COLO668 (cell line): ENCODE measurements at regions not wholly inside any gene's neighbourhood (a gene's known extent, or its start where the extent isn't known, plus 50 kb on each side); places are given as distances from the start of the nearest gene placed in this dataset.
"Not testable (repeated sequence)": the region's sequence is repeated elsewhere in the genome, so short reads cannot be mapped to it uniquely, and the experiment has no call there.

Experiments used
- DNase-seq: peaks from one replicate; lab custom pipeline; 2025; ENCODE audit not compliant: unreplicated experiment; lab: John Stamatoyannopoulos, UW

DNA sequence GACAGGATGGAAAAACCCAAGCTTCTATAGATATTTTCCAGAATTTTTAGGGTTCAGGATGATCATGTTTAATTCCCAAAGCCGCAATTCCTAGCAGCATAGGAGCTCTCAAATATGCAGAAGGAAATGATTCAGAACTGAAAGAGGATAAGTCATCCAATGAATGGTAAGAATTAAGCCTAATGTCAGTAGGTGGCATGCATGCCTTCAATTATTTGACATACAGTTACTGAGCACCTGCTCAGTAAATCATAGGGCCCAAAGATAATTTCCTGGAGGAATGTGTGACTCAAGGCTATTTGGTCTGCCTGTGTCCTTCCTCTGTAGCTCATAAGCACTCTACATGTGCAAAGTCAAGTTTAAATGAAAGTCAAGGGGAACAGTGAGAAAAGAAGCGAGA, 116.8 kb upstream of the SLC38A4 start:
- DNase-seq, result no peak

DNA sequence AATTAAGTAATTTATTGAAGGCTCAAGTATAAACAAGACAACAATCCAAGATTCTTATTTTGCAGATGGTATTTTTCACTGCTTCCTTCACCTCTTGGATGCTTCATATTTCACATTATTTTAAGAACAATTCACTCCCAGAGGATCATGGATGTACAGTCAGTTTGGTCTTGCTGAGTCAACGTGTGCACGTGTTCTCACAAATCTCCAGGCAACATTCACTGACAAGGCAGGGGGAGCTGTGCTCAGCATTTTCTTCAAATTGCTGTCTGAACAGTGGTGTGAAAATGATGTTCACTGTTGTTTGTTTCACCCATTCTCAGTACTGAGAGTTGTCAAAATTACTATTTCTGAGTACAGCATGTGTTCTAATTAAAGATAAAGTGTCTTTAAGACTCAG, 118.3 kb upstream of the SLC38A4 start:
- DNase-seq, result no peak

DNA sequence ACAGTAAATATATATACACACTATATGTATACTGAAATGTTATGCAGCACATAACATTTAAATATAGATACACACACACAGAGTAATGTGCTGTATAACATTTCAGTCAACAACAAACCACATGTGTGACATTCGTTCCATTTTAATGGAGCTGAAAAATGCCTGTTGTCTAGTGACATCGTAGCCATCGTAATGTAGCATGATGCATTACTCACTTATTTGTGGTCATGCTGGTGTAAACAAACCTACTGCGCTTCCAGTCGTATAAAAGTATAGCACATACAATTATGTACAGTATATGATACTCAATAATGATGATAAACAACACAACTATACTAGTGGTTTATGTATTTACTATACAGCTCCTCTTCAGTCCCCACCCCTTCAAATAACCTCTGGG, 119.0 kb upstream of the SLC38A4 start:
- DNase-seq, result no peak

DNA sequence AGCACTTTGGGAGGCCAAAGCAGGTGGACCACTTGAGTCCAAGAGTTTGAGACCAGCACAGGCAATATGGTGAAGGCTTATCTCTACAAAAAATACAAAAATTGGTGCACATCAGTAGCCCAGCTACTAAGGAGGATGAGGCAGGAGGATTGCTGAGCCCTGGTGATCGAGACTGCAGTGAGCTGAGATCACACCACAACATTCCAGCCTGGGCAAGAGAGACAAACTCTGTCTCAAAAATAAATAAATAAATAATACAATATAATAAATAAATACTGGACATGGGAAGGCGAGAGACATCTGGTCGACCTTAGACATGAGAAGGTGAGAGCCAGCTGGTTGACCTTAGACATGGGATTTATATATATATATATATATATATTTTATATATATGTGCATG, 119.8 kb upstream of the SLC38A4 start:
- DNase-seq, result no peak

DNA sequence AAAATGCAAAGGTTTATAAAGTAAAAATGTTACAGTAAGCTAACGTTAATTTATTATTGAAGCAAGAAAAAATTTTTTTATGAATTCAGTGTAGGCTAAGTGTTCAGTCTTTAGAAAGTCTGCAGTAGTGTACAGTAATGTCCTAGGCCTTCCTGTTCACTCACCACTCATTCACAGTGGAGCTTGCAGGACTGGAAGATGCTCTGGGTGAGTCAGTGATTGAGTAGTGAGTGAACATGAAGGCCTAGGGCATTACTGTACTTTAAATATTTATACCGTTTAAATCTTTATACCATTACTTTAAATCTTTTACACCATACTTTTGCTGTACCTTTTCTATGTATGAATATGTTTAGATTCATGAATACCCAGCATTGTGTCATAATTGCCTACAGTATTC, 120.3 kb upstream of the SLC38A4 start:
- DNase-seq, result no peak

DNA sequence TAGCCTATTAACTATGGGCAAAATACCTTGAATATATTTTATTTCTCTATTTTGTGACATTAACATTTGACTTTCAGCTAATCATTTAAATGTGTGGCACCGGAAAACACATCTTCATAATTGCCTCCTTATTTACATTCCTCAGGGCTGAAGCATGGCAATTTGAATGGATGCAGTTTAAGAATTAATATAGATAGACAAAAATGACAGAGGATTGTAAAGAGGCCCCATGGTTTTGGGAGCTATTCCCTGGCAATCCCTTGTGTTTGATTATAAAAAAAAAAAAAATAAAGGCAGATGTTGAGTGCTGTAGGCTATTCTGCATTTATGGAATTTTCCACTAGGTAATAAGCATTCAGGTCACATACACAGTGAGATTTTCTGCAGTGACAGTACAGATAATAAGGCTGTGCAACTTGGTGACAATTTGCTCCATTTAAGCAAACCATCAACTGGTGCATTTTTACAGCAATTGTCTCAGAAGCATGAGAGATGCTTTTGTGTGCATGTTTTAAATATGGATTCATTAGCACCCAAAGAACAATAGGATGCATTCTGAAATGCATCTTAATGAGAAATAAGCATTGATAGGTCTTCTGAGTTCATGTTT, 123.2 kb upstream of the SLC38A4 start:
- no peak for DNase-seq

DNA sequence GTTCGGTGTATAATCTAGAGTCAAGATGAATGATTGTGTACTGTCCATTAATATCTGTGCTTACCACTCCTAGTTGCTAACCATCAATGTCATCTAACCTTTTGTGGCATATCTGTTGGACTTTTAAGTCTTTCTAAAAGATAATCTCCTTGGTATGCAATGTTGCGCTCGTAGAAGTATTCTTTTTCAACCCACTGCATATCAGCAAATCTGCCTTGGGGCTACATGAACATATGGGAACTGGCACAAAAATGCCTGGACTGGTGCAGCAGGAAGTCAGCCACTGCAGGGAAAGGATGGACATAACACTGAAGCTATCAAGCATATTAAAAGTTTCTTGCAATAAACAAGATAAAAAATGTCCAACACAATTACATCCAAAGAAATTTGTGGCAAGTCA, 124.3 kb upstream of the SLC38A4 start:
- no peak for DNase-seq

DNA sequence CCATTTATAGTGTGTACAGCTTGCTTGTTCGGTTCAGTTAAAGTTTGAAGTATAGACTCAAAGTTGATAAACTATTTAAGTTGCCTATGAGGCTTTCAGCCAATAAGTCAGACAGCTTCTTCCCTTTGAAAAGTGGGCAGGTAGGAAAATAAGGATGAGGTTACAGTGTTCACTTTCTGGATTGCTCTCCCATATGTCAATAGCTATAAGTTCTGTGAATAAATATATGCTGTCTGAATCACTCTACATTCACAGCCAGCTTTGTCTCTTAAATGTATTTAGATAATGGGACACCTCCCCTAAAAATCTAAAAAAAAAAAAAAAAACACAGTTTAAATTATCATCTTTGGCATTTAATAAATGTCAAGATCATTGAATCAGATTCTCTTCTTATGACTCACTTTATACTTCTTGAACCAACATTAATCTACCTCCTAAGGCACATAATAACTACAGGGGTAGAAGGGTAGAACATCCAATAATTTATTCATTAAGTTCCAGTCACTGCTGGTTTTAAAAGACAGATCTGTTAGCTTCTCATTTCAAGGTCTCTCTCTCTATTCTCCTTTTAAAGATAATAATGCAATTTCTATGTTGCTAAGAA, 126.4 kb upstream of the PCED1B start:
- no peak for DNase-seq

DNA sequence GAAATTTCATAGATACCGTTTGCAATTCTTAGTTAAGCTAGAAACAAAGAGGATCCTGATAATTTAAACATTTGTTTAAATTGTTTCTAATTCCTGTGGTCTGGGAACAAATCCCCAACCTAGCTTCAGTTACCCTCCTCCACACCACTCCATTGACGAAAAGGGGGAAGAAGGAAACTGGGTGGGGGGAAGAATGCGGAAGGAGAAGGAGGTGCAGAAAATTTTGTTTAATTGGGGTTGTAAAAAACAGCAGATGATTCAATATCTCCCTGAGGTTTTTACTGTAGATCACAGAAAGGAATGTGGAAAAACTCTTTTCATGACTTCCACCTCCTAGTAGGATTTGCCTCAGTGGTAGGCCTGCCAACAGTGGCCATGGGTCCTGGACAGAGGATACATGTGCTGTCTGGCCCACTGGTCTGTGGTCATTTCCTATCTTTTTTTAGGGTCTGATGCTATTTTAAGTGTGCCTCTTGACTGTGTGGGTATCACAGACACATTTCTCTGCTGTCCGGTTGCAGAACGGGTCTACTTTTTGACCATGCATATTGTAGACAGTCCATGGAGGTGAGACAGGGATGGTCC, 122.9 kb upstream of the PCED1B start:
- no peak for DNase-seq

DNA sequence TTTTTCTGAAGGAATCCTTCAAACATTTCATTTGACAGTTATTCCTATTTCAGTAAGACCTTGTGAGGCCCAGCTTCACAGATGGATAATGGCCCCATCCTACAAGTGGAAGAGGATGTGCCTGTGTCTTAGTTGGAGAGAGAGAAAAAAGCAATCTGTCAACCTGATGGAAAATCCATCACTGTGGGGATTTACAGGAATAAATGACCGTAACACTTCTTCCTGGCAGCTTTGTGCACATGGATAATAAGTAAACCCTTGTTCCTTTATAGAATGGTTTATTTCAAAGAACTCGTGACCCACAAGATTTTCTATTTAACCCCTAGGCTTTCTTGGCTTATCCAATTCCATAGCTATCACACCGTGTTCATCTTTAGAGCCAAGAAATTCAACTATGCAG, 121.4 kb upstream of the PCED1B start:
- DNase-seq, result no peak

DNA sequence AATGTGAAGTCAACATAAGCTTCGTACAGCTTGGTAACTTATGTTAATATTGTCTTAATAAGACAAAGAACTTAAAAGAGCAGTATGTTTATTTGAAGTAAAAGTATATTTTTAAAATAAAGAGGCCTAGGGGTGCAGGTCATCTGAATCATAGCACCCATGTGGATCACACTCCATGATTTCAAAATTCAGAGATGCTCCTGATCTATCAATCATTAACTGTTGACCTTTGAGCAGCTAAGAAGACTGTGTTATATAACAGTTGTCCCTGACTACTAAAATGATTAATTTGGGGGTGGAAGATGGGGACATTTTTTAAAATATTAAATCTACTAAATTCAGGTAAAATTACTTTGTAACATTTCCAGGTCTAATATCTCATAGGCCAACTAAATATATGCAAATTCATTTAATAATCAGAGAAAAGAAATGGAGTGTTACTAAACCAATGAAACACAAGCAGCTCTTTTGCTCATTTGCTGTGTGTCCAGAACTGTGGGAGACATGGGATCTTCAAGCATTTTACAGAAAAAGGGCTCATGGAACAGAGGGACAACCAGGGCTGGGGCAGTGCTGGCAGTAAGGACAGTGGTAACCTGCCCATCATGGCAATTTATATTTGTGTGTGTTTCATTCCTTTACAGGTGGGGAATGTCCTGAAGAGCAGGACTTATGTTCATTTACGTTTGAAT, 120.7 kb upstream of the PCED1B start:
- DNase-seq, result no peak

DNA sequence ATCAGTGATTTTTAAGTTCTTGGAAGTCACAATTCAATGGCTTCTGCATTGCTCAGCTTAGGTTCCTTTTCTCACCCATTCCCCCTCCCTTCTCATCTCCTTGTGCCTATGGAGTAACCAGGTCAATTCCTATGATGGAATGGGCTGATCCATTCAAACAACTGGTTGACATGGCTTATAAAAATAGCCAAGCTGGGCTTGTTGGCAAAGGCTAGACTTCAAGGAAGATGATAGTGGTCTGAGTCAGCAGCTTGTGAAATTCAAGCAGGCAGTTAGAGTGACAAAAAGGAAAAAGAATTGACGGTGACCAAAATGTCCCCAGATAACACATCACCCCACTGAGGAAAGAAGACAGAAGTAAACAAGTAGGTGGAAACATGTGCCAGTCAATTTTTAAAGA, 119.9 kb upstream of the PCED1B start:
- DNase-seq, result no peak

DNA sequence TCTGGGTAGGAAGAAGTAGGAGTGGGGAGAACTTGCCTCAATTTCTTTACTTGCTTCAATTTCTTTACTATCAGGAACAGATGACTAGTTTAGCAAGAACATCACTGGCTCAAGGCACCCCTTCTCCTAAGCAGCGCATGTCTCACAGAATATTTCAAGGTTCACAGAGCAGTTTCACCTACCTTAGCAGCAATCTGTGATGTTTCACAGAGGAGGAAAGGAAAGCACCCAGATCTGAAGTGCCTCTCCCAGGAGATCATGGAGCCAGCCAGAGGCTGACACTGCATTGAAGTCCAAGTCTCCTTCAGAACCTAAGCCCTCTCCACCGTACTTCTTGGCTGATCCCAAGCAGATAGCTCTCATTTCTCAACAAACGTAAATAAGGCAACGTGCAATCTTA, 118.7 kb upstream of the PCED1B start:
- no peak for DNase-seq

DNA sequence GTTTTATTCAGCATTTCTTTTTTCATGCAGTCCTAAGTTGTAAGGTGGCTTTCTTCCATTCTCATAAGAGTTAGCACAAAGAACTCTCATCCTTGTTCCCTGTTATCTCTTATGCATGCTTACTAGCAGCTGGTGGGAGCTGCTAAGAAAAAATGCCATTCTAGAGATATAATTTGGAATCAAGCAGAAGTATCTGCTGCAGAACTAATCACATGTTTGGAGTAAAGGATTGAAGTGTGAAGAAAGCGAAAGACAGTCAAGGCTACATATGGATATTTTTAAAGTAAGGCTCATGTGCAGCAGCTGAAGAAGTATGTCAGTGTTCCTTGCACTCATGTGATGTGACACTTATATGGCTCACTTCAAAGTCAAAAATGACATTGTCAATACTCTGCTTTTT, 116.2 kb upstream of the PCED1B start:
- no peak for DNase-seq

DNA sequence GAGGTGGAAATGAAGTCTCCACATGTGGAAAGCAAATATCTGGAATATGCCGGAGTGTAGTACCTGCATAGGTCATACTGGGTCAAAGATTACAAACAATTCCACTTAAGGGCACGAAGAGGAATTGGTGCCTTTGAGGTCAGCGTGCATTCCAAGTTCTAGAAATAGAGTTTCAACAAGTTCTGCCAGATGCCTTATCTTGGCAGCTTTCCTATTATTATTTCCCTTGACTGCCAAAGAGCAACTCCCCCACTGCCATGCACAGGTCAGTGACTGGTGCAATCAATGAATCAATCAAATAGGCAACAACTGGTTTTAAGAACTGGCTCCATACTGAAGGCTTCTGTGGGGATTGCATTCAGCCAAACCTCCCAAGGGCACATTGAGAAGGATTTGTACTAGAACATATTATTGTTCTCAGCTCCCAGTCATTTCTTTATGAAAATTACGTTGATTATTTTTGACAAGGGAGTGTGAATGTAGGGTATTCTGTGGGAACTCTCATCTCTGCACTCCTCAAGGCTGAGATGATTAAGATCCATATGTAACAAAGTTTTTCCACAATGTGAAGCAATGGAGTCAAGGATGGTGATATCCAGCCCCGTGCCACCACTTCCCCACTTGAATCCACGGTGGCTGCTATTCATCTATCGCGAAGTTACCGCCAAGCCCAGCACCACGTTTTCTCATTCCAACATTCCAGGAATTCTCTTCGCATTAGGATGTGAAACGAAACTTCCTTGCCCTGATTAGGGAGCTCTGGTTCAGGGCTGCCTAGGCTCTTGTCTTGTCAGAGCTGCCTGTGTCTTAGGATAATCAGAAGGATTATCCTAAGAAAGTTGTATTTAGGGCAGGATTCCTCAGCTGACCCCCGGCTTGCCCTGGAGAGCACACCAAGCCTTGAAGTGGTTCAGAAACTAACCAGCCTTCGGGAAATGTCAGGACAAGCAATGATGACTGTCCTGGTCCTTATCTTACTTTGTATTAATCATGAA, 115.1 kb upstream of the PCED1B start:
- DNase-seq, result no peak

DNA sequence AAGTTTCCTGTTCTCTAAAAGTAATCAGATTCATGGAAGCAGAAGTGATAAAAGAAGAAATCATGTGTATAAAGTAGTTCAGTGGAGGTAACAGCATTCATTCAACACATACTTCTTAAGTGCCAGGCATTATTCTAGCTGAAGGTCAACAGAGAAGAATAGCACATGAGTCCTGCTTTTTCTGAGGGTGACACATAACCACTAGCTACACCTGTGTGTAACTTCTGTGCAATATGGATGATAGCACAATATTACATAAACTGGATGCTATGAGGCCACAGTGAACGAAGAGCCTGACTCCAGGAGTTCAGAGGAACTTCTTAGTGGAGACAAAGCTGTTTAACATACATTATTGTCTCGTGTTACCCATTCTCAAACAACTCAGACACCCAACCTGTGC, 114.3 kb upstream of the PCED1B start:
- no peak for DNase-seq

DNA sequence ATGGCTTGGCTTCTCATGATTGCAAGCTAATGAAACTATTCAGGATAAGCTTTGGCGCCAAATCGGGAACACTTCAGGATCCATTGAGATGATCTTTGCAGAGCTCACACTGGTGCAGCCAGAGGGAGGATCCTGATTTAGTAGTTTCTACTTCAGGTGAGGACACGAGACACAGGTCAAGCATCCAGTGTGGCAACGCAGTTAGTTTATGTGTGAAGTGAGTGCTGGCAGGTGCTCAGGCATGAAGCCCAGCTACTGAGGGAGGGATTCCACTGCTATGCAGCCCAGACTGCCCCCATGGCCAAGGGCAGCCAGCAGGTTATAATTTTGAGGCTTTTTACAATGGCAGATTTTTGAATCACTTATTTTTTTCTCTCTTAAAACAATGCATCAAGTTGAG, 113.5 kb upstream of the PCED1B start:
- no peak for DNase-seq

DNA sequence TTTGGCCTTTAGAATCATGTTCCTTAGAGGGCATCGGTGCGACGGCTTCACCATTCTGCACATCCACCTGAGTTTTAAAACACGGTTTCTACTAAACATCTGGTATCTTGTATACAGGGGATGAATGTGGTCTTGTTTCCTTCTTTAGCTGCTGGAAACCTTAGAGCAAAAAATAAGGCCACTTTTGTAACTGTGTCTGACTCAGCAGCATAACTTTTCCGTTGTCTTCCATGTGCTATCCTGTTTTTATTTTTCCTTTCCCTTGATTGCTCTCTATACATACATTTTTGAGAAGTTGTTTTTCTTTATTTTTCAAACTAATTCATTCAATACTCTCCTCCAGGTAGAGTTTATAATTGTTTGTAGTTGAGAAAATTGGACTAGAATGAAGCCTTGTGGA, 108.8 kb upstream of the PCED1B start:
- DNase-seq, result no peak

DNA sequence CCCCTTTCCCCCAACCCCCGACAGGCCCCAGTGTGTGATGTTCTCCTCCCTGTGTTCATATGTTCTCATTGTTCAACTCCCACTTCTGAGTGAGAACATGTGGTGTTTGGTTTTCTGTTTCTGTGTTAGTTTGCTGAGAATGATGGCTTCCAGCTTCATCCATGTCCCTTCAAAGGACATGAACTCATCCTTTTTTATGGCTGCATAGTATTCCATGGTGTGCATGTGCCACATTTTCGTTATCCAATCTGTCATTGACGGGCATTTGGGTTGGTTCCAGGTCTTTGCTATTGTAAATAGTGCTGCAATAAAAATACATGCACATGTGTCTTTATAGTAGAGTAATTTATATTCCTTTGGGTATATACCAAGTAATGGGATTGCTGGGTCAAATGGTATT, 105.5 kb upstream of the PCED1B start:
- DNase-seq, result not testable (repeated sequence)

DNA sequence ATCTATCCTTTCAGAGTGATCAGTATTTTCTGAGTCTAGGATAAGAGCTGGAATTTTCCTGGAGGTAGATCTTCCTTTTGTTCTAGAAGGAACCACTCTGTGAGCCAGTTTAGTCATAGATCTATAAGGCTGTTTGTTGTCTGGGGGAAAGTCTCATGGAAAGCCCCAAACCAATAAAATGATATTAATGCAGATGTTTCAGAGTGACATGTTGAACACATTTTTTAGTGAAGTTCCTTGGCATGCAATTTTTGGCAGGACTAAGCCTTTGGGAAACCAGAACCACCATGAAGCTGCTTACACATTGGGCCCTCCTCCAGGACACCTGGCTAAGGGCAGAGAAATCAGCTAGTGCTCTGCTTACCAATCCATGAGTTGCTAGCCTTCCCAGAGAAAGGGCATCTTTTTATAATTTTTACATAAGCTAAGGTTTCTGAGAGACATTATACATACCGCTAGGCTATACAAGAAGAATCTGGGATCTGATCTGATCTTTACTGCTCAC, 101.5 kb upstream of the PCED1B start:
- DNase-seq, result no peak

DNA sequence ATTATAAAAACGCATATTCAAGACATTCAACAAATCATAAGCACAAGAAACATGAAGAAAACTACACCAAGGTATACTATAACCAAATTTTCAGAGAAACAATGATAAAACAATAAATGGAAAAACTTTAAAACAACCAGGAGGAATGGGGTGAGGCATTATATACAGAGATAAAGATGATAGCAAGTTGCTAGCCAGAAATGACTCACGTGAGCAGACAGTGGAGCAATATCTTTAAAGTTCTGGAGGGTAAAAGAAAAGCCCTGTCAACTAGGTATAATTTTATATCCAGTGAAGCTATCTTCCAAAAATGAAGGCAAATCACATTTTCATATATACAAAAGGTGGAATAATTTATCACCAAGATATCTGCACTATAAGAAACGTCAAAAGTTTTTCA, 97.8 kb upstream of the PCED1B start:
- DNase-seq, result no peak
